ENCODE measurements at regions not wholly inside any gene's neighbourhood (a gene's known extent, or its start where the extent isn't known, plus 50 kb on each side); places are given as distances from the start of the nearest gene placed in this dataset.

DNA sequence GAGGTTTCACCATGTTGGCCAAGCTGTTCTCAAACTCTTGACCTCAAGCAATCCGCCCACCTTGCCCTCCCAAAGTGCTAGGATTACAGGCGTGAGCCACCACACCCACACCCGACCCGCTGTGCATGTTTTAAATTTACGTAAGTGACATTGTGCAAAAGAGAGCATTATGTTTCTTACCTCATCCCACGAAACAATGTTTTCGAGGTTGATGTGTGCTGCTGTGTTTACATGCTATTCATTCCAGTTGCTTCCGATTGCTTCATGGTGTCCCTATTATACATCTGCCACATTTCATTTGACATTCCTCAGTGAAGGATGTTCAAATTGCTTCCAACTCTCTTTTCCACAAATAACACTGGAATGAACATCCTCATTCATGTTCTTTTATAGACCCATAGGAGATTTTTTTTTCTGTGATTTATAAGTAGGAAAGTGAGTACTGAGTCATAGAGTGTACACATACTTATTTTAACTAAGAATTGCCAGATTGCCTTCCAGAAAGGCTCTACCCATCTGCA, 403.9 kb upstream of the JARID2 start:
- no peak for TF ChIP-seq CTCF (IDR thresholded peaks at IDR 0.05)
- TF ChIP-seq POLR2AphosphoS5 (IDR thresholded peaks at IDR 0.05; ENCODE audit: low read depth, low read length) = no peak
- TF ChIP-seq SIN3A (IDR thresholded peaks at IDR 0.05; ENCODE audit: borderline replicate concordance, insufficient read depth, low read depth, low read length) = no peak
